Kidney epithelial cell (primary cell): ENCODE measurements at regions not wholly inside any gene's neighbourhood (a gene's known extent, or its start where the extent isn't known, plus 50 kb on each side); places are given as distances from the start of the nearest gene placed in this dataset.

ENCODE experiments used
- DNase-seq: peaks from one replicate; pipeline ENCODE4 v3.0.0-alpha.2; 2010; ENCODE audit warnings: low read depth
- H3K27me3 ChIP-seq: 2 replicates; pipeline ENCODE4 v1.6.0; 2011; ENCODE audit warnings: low read length; ENCODE audit not compliant: control insufficient read depth, insufficient read depth
- H3K36me3 ChIP-seq: 2 replicates; pipeline ENCODE4 v1.5.1; 2011; ENCODE audit warnings: low read length; ENCODE audit not compliant: control insufficient read depth, insufficient read depth
- H3K4me3 ChIP-seq: 2 replicates; pipeline ENCODE4 v1.5.1; 2011; ENCODE audit warnings: low read depth, mild to moderate bottlenecking, control low read depth, low read length
- TF ChIP-seq, protein P1 (sequence below): IDR thresholded peaks from 2 replicates; pipeline ENCODE4 v1.5.1; 2011; ENCODE audit warnings: mild to moderate bottlenecking, moderate library complexity, low read length, control low read depth, inconsistent platforms; ENCODE audit not compliant: insufficient read depth, poor library complexity, severe bottlenecking

DNA sequence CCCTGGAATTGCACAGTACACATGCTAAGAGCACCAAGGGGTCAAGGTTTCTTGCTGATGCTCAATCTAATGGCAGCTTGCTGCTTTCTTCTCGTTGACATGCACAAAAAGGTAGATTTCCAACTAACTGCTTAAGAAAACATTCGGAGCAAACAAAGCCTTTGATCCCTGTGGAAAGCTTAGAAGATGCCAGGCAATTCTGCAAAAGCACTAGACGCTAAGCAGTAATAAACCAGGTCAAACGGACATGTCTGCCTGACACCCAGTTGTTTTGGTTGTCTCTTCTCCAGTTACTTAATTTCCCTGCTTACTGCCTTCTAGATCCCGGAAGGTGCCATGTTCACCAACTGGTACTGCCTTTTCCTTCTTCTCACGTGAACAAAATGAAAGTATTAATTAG lies 100.5 kb upstream of the TMCC3 start:
- TF ChIP-seq, protein P1, sequence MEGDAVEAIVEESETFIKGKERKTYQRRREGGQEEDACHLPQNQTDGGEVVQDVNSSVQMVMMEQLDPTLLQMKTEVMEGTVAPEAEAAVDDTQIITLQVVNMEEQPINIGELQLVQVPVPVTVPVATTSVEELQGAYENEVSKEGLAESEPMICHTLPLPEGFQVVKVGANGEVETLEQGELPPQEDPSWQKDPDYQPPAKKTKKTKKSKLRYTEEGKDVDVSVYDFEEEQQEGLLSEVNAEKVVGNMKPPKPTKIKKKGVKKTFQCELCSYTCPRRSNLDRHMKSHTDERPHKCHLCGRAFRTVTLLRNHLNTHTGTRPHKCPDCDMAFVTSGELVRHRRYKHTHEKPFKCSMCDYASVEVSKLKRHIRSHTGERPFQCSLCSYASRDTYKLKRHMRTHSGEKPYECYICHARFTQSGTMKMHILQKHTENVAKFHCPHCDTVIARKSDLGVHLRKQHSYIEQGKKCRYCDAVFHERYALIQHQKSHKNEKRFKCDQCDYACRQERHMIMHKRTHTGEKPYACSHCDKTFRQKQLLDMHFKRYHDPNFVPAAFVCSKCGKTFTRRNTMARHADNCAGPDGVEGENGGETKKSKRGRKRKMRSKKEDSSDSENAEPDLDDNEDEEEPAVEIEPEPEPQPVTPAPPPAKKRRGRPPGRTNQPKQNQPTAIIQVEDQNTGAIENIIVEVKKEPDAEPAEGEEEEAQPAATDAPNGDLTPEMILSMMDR: no peak
- no peak for DNase-seq
- Histone ChIP-seq H3K27me3 (no peaks in the 10 kb centered on the region), H3K4me3 (no peak overlapping the region), H3K36me3 (no peaks in the 10 kb centered on the region)

DNA sequence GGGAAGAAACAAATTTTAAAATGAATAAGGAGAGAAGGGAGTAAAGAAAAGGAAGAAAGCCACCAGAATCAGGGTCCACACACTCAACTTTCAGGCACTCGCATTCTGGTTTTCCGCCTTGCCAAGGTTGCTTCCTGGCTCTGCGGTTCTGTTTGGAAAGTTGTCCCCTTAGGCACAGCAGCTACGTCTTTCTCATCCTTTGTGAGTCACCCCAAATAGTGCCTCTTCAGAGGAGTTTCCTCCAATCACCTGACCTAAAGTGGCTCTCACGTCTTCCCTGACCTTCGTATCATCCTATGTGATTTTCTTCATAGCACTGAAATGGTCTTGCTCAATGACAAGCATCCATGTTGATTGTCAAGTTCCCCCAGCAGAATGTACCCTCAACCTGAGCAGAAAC lies 99.5 kb upstream of the TMCC3 start:
- no peaks in the 10 kb centered on the region for H3K36me3 ChIP-seq

DNA sequence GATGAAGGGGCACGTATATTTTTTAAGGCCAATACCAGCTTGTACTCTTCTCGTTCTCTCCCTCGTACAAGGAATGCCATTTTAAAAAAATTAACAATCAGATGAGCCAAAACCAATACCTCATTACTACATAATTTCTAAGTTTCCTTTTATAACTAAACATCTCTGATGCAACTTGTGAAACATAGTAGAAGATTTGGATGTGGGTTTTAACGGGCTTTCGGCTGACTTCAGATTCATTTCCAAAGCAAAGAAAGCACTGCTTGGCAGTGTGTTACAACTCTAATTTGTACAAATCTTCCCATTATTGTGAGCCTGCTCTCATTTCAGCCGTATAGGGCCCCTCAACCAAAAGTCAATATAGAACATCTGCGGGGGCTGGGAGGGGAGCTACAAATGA lies 99.1 kb upstream of the TMCC3 start:
- no peak overlapping the region for H3K4me3 ChIP-seq
- no peak for DNase-seq
- H3K27me3 ChIP-seq: no peaks in the 10 kb centered on the region
- H3K36me3 ChIP-seq: no peaks in the 10 kb centered on the region
- TF ChIP-seq, protein P1: no peak

More for the DNA sequence above, 99.5 kb upstream of the TMCC3 start:
- H3K4me3 ChIP-seq: no peak overlapping the region
- H3K27me3 ChIP-seq: no peaks in the 10 kb centered on the region
- TF ChIP-seq, protein P1: no peak
- no peak for DNase-seq

DNA sequence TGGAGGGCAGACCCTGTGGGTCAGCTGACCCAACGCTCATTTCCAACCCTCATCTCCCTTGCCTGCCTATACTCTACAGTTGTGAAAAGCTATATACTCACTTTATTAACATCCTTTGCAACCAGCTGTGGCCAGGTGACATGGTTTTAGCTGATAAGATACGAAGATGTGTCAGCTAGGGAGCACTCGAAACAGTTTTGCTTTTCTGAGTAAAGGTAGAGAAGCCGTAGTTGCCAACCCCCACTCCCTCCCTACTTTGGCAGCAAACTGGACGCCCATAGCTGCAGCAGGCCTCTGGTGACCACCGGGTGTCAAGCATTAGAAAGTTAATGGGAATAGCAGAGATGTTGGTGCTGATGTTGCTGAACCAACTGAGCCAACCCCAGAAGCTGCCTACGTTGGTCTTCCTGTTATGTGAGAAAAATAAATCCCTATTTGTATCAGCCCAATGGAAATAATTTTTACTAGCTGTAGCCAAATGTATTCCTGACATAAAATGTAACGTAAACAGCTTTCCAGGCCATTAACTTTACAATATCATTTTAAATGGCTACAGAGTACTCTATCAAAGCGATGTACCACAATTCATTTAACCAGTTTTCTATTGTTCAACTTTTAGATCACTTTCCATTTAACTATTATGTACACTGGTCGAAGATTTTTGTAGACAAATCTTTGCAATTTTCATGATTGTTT lies 98.5 kb upstream of the TMCC3 start:
- no peak for DNase-seq
- H3K36me3 ChIP-seq: no peaks in the 10 kb centered on the region

DNA sequence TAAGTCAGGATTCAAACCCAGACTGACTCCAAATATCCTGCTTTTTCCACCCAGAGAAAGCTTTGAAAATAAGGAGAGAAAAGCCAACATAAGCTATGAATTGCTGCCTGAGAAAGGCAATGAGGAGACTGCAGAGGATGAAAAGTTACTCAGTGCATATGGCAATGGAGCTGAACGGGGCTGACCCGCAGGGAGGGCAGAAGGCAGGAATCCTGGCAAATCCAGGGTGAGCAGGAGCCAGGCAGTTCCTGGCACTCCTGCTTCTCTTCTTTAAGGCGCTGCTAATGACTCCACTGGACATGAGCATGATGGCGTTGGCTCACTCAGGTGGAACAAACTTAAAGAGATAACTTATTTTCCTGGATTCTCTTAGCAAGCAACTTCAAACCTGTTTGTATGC lies 95.2 kb upstream of the TMCC3 start:
- no peak overlapping the region for H3K4me3 ChIP-seq
- H3K36me3 ChIP-seq: no peaks in the 10 kb centered on the region
- TF ChIP-seq, protein P1: no peak
- H3K27me3 ChIP-seq: no peaks in the 10 kb centered on the region
- no peak for DNase-seq

More for the DNA sequence above, 98.5 kb upstream of the TMCC3 start:
- TF ChIP-seq, protein P1: no peak
- Histone ChIP-seq H3K27me3 (no peaks in the 10 kb centered on the region), H3K4me3 (no peak overlapping the region)

DNA sequence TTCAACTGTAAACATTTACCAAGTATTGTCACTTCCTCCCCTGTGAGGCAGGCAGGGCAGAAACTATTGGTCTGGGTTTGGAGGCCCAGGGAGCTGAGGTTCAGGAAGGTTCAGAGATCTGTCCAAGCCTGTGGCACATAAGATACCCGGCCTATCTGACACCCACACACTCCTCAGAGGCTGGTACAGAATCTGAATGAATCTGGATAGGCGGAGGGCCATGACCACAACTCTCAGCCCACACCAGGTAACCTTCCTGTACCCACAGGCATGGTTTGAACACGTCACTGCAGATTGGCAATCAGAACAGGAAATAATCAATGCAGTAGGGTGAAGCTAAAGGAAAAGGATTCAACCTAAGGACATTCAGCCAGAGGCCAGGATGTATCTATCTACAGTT lies 92.8 kb upstream of the TMCC3 start:
- H3K36me3 ChIP-seq: no peaks in the 10 kb centered on the region
- DNase-seq: no peak
- TF ChIP-seq, protein P1: no peak
- no peaks in the 10 kb centered on the region for H3K27me3 ChIP-seq
- H3K4me3 ChIP-seq: no peak overlapping the region
